HG03571 (cell line): ENCODE measurements at regions not wholly inside any gene's neighbourhood (a gene's known extent, or its start where the extent isn't known, plus 50 kb on each side); places are given as distances from the start of the nearest gene placed in this dataset.
"Not testable (repeated sequence)": the region's sequence is repeated elsewhere in the genome, so short reads cannot be mapped to it uniquely, and the experiment has no call there.

Experiments
- ATAC-seq: cut with Tn5 transposase; IDR thresholded peaks from one replicate; pipeline ENCODE4 v1.9.1; 2021; ENCODE audit not compliant: unreplicated experiment

GRCh38 chrX:149420566-149420965 lies 84.5 kb downstream of the IDS start:
- not testable (repeated sequence) for ATAC-seq

DNA sequence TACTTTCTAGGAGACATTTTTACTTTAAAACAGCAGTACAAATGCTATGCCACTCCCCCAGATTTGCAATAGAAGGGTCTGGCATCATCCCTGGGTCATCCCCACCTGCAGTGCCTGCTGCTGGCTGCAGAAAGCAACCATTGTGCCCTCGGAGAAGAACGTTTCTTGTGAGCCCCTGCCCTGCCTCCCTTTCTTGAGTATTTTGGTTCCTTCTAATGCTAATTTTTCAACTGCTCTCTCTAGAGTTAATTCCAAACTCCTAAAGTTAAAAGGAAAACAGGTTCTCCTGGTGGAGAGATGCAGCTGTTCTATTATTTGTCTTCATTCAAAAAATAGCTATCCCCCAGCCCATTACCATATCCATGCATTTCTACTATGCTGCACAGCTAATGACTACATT lies 107.1 kb downstream of the IDS start:
- ATAC-seq, result no peak

DNA sequence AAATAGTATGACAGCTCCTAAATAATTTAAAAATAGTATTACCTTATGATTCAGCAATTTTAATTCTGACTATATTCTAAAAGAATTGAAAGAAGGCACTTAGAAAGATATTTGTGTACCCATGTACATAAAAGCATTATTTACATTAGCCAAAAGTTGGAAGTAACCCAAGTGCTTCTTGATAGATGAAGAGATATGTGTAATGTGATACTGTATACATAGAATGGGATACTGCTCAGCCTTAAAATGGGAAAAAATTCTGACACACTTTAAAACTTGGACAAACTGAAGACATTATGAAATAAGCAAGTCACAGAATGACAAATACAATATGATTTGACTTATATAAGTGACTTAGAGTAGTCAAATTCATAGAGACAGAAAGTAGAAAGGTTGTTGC lies 112.2 kb downstream of the IDS start:
- ATAC-seq, result no peak

- no peak for ATAC-seq
These were observed 121.3 kb downstream of the IDS start for GRCh38 chrX:149383852-149384251.

- no peak for ATAC-seq
These were observed 130.4 kb downstream of the IDS start for GRCh38 chrX:149374751-149375150.

GRCh38 chrX:149372866-149373265 lies 132.2 kb downstream of the IDS start:
- ATAC-seq, result no peak

DNA sequence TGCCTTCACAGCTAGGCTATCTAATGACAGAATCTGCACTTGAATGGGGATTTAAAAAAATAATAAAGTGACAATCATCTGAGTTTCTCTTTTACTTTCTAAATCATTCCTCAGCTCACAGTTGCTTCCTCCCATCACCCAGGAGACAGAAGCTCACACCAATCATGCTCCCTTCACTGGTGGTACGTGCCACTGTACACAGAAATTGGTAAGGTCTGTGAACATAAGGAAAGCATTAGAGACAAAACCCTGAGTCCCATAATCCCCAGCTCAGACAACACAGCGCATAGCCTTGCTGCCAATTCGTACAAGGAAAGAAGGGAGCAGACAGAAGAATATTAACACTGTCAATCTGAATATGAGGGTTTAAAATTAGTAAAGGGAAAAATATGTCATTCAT lies 133.1 kb downstream of the IDS start:
- ATAC-seq, result no peak

GRCh38 chrX:149370097-149370496 lies 135.0 kb downstream of the IDS start:
- ATAC-seq, result no peak

- ATAC-seq, result no peak
These were observed 139.6 kb downstream of the IDS start for GRCh38 chrX:149365552-149365951.

- no peak for ATAC-seq
These were observed 140.0 kb downstream of the IDS start for GRCh38 chrX:149365061-149365460.

DNA sequence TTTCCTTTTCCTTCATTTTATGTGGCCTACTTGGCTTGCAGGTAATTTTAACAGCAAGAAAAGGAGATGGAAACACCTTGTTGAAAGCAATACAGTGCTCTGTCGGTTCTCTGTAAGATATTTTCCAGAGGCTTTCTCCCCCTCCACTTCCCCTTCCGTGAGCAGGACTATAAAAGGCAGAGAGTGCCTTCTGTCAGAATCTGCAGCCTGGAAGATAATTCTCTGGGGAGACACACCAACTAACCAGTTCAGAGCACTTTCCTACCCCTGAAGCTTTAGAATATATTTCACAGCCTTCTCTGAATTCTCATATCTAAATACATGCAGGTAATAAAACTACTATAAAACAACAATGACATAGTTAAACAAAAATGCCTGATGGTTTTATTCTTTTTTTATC lies 141.1 kb downstream of the IDS start:
- no peak for ATAC-seq

- no peak for ATAC-seq
These were observed 158.8 kb downstream of the IDS start for GRCh38 chrX:149346306-149346705.

DNA sequence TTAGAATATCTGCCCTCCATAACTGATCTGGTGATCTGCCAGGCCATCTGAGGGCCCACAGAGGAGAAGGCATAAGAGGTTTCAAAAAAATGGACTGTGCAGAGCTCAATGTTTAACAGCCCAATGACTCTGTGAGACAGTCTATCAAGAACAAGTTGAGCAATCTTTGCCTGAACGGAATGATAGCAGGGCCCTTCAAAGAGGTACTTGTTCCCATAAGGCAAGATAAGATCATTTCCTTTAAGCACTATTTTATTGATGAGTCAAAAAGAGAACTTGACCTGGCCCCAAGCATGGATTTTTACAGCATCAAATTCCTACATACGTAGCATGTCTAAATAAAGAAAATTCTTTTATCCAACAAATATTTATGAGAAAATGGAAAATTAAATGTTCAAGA lies 182.8 kb downstream of the IDS start:
- ATAC-seq, result no peak

DNA sequence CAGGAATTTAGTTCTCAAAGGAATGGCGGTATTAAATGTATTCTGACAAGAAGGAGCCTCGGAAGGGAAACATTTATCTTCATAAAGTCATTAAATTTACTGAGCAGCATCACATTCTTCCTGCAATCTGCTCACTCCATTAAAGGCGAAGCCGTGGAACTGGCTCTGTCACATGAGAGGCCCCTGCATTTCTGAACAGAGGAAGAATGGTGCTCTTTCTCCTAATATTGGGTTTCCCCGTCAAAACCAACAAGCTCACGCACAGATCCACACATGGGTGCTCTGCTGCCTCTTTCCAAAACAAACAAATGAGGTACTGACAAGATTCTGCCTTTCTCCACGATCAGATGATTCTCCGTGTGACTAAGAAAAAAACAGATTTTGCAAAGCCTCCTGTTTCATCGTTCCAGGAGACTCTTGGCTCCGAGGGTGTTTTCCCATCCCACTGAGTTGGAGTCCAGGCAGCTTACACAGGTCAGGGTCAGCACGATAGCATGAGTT lies 191.2 kb downstream of the IDS start:
- no peak for ATAC-seq

DNA sequence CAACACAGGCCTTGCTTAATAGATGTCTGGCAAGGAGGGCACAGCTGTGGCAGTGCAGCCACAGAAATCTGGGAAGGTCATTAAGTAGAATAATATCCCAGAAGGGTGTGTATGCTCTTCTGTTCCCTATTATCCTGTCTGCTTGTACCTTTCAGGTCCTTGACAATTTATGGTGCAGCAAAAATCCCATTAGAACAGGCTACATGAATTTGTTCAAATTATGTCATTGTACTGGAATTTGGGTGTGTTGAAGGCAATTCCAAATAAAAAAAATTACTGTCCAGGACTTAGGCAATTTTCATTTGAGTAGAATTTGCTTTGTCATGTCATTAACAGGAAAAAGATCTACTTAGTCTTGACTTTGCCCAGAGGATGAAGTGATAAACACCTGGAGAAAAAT lies 192.1 kb downstream of the IDS start:
- no peak for ATAC-seq

GRCh38 chrX:149312097-149312496 lies 193.0 kb downstream of the IDS start:
- ATAC-seq, result no peak

- no peak for ATAC-seq
These were observed 202.4 kb downstream of the IDS start for GRCh38 chrX:149302705-149303104.

- no peak for ATAC-seq
These were observed 207.0 kb downstream of the IDS start for GRCh38 chrX:149298111-149298510.

DNA sequence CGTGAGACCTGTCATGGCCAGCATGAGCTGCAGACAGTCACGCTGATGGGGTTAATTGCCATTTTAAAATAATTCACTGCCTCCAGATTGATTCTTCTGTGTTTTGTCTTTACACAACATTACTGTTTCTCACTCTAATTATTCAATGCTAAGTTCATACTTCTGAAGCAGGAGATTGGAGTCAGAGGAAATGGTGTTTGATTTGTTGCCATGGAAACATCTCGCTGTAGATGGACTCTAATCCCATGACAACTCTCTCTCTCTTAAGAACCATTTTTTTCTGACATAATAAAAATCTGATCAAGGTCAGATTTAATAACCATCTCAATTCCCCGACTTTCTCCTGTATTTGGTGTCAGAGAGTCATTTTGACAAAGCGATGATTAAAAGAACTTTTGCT lies 209.0 kb downstream of the IDS start:
- ATAC-seq, result no peak

- peak; percentile 75 for ATAC-seq
These were observed 218.2 kb downstream of the IDS start for GRCh38 chrX:149286940-149287349.

GRCh38 chrX:149284616-149285015 lies 220.5 kb downstream of the IDS start:
- no peak for ATAC-seq

DNA sequence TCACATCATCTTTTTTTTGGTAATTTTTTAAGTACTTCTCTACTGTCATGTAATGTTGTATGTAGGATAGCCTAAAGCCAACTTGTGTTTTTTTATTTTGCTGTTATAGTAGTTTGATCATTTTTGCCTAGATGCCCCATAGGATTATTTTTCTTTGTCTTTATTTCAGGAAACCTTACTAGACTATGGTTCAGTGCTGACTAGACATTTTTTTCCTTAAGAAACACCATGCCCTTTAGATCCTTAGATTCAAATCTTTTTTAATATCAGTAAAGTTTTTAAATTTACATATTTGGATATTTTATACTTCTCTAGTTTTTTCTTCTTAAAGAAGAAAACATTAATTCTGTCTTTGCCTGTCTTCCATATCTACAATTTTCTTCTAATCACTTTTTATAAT lies 221.3 kb downstream of the IDS start:
- ATAC-seq, result no peak

GRCh38 chrX:149282909-149283308 lies 222.2 kb downstream of the IDS start:
- ATAC-seq, result no peak

- no peak for ATAC-seq
These were observed 225.1 kb downstream of the IDS start for GRCh38 chrX:149280011-149280410.
